GM03348 (cell line): ENCODE measurements at regions not wholly inside any gene's neighbourhood (a gene's known extent, or its start where the extent isn't known, plus 50 kb on each side); places are given as distances from the start of the nearest gene placed in this dataset.
"Not testable (repeated sequence)": the region's sequence is repeated elsewhere in the genome, so short reads cannot be mapped to it uniquely, and the experiment has no call there.

Experiments used
- DNase-seq: peaks from one replicate; pipeline ENCODE4 v3.0.0; 2012; ENCODE audit warnings: low spot score

GRCh38 chr2:224109751-224110150, 70.7 kb upstream of the SERPINE2 start:
- DNase-seq: no peak

- DNase-seq: no peak
Measured at GRCh38 chr2:224106794-224107193, 67.7 kb upstream of the SERPINE2 start.

GRCh38 chr2:224104668-224105386, 65.7 kb upstream of the SERPINE2 start:
- no peak for DNase-seq

DNA sequence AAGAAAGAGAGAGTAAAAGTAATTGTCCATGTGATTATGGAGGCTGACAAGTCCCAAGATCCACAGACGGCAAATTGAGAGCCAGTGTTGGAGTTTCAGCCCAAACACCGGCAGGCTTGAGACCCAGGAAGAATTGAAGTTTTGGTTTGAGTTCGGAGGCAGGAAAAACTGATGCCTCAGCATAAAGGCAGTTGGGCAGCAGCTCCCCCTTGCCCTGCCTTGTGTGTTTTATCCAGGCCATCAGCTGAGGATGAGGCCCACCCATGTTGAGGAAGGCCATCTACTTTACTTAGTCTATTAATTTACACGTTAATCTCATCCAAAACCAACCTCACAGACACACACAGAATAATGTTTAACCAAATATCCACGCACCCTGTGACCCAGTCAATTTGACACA, 64.6 kb upstream of the SERPINE2 start:
- DNase-seq: no peak

DNA sequence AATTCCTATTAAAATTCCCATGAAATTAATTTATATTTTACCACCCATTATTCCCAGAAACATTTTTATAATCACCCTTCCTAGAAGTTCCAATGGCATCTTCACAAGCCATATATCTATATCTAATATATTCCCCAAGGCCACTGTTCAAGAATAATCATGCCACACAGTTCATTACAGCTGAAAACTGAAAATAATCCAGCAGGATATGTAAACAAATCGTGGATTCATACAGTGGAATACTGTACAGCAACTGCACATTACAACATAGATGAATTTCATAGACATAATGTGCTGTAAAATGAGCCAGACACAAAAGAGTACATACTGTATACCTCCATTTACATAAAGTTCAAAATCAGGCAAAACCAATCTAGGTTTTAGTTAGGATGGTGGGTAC, 63.9 kb upstream of the SERPINE2 start:
- no peak for DNase-seq

DNA sequence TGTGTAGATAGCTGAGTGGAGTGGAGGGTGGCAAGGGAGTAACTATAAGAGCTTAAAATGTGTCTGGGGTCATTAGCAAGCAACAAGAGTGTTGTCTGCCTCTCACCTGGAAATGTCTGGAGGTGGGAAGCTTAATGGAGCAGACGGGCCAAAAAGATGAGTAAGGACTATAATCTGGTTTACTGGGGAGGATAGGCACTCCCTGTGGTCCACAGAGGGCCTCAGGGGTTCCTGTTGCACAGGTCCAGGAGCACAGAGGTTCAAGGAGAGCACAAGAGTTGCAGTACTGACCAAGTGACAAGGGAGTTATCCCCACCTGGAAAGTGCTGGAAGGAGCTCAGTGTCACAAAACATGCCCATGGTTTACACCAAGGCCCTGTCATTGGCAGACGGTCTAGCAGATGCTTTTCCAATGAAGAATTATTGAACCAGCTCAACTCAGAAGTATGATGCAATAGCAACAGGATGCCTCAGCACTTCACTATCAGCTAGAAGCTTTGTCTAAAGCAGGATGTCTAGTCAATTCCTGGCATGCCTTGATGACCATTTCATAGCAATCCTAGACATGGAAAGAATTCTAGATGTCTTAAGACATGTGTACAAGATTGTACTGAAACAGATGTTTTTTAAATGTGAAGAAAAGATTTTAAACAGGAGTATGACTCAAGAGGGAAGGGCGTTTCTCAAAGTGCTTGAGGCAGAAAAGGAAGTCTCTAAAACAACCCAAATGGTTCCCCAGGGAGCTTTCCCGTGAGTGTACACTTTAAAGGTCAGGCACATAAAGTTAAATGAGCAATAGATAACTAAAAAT, 62.9 kb upstream of the SERPINE2 start:
- DNase-seq: peak; percentile 86

GRCh38 chr2:224099861-224100643, 61.0 kb upstream of the SERPINE2 start:
- peak; percentile 43 for DNase-seq

- no peak for DNase-seq
Measured at GRCh38 chr2:224098481-224099230, 59.6 kb upstream of the SERPINE2 start.

GRCh38 chr2:224094413-224094812, 55.3 kb upstream of the SERPINE2 start:
- no peak for DNase-seq

DNA sequence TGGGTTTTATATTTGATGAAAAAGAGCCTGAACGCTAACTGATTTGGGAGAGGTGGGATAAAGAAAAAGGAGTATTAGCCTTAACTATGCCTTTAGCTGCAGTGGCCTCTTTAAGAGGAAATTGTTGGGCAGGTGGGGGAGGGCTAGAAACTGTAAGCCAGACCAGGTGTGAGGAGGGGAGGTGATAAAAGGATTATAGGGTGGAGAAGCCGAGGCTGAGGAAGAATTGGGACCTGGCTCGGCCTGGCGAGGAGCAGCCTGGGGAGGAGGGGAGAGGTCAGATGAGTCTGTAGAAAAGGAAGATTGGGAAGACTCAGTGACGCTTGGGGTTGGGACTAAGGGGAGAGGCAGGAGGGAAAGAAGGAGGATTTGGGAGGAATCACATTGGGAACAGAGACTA, 52.6 kb upstream of the SERPINE2 start:
- DNase-seq: not testable (repeated sequence)

GRCh38 chr2:224089606-224090005, 50.5 kb upstream of the SERPINE2 start:
- not testable (repeated sequence) for DNase-seq
